Epidermal melanocyte (primary cell): ENCODE measurements at regions not wholly inside any gene's neighbourhood (a gene's known extent, or its start where the extent isn't known, plus 50 kb on each side); places are given as distances from the start of the nearest gene placed in this dataset.
A peak's percentile ranks its signal among the peaks of the same experiment; 100 is the strongest.
"Not testable (repeated sequence)": the region's sequence is repeated elsewhere in the genome, so short reads cannot be mapped to it uniquely, and the experiment has no call there.

Source experiments
- DNase-seq: peaks from one replicate; pipeline ENCODE4 v3.0.0; 2011; ENCODE audit warnings: low spot score; ENCODE audit not compliant: insufficient read length

- DNase-seq, result no peak
Observed at GRCh38 chr4:177236886-177237285, 72.8 kb upstream of the NEIL3 start.

- DNase-seq, result no peak
Observed at GRCh38 chr4:177237291-177237690, 72.4 kb upstream of the NEIL3 start.

DNA sequence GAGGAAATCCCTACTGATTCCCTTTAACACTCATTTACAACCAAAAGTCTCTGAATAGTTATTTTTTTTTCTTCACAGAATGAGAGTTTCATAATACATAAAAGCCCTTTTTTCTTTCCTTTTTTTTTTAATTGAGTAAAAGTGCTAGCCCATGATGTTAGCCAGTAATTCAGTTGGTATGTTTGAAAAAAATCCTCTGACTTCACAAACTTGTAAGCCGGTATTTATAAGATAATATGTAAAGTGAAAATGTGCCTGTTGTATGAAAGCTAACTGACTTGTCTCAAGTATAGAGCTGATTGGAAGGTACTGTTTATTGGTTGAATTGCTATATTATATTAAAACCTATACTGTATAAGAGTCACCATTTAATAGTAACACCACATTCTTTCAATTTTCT lies 70.2 kb upstream of the NEIL3 start:
- no peak for DNase-seq

- DNase-seq, result no peak
Observed at GRCh38 chr4:177239878-177240277, 69.8 kb upstream of the NEIL3 start.

DNA sequence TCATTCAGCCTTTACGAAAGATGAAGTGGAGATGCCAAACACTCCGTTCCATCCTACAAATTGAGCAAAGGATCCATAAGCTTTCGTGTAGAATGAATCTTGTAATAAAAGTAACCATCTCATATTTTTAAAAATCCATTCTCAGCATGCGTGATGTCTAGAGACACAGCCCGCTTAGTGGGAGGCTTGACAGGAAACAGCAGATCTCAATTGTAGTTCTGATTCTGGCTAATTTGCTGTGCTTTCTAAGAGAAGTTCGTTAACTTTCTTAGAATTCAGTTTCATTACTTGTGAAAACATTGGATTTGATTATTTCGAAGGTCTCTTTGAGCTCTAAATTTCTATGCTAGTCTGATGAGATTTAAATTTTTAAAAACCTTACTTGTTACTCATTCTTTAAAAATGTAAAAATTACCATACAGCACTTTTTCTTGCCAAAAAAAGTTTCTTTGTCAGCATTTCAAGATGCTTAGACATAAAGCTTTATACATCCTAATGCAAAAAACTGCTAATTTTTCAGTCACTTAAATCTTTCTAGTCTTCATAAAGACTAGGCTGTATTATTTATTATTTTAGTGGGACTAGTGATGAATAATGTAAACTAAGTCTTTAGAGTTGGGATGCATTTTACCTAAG lies 66.9 kb upstream of the NEIL3 start:
- DNase-seq, result no peak

DNA sequence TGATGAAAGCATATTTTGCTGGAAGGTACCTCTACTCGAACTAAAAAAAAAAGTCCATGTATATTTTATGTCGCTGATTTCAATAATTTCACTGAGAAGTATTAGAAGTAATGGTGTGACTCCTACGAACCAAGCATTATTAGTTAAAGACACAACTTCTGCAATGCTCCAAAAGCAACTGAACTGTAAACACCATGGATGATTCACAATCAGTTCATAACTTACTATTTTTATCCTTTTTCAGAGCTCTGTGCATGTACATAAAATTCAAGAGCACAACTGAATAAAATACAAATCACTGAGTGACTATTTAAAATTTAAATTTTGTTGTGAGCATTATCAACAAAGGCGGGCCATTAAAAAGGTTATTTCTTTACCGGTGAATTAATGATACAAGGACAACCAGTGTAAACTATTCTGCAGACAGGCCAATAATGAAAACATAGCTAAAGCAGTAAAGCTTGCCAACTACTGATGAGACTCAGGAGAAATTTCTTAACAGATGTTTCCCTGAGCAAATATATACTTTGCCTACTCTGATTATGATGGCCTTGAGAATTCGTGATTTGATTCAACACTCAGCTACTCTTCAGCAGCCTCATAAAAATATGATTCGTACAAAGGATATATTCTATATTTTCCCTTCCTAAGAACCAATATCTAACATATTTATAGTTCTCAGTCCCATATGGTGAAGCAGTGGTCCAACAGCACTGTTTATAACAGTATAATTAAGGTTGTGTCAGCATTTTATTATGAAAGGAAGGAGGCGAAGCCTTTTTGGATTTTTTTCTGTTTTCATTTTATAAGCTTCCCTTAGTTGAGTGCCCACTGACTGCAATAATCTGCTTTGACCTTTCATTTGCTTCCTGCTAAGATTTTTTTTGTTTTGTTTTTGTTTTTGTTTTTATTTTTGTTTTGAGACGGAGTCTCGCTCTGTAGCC lies 62.8 kb upstream of the NEIL3 start:
- DNase-seq, result no peak

DNA sequence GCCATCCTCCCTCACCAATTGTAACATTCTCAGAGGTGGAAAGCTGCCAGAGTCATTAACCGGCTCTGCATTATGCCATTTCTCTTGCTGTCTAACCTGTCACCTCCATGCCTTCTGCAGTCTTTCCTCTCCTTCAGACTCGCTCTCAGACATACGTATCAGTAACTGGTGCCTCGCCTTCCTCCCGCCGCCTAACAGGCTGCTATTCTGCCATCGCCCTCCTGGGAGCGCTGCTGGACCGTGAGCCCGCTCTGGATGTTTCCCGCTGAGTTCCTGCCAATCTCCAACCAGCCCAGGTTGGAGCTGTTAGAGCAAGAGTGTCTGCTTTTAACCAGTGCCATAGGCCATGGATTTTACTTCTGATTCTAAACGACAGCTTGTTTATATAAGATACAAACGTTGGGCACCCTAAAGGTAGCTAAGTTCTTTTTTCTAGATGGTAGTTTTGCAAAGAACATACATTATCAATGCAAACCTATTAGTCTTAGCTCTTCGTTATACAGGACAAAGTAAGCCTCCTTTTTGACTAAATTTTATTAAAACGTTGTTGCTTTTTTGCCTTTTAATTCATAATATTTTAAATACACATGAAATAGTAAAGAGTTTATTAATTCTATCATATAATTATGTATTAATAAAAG lies 59.5 kb upstream of the NEIL3 start:
- peak; percentile 31 for DNase-seq

DNA sequence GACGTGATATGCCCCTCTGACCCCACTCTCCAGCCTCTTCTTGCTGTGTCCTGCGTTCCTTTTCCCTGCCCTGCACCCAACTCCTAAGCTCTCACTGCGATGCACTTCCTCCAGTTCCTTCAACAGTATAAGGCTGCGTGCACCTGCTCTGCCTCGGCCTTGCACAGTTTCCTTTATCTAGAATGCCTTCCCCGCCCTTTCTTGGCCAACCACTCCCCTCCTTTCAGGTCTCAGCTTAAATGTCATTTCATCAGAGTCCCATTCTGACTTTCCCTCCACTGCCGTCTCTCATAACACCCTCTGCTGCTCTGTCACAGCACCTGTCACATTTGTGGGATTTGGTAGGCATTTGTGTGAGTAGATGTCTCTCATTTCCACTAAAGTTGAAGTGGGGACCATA lies 58.4 kb upstream of the NEIL3 start:
- DNase-seq, result no peak

- DNase-seq, result no peak
Observed at GRCh38 chr4:177255359-177255758, 54.3 kb upstream of the NEIL3 start.

DNA sequence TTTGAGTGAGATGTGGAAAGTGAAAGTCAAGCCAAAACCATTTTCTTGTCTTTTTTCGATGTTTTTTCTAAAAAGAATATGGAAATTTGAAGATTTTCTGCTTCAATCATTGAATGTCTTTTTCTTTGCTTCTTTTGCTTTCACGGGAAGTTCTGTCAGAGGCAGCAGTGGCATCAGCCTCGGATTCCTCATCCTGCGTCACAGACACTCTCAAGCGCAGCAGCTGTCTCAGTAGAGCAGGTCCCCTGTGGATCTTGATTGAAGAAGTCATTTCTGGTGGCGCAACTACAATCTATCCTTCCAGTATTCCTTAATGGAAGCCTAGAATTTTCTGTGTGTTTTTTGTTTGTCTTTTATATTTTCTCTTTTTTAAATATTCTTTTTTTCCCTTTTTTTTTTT lies 52.7 kb upstream of the NEIL3 start:
- DNase-seq, result no peak

GRCh38 chr4:177259466-177259865 lies 50.2 kb upstream of the NEIL3 start:
- not testable (repeated sequence) for DNase-seq
